ENCODE measurements at regions not wholly inside any gene's neighbourhood (a gene's known extent, or its start where the extent isn't known, plus 50 kb on each side); places are given as distances from the start of the nearest gene placed in this dataset.
"Not testable (repeated sequence)": the region's sequence is repeated elsewhere in the genome, so short reads cannot be mapped to it uniquely, and the experiment has no call there.

DNA sequence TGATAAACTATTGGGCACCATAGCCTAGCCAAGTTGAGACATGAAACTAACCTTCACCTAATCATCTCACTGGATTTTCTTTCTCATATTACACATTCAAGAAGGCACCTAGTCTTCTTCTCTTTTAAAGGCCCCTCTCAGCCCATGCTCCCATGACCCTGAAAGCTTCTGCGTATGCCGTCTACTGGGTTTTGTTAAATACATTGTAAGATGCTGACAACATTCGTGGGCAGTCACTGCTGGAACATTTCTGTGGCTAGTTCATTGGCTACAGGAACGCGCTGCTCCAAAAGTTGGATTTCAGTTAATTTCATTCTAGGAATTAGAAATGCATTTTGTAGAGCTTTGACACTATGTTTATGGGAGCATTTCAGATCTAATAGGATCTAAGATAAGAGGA, 52.3 kb upstream of the CHD2 start:
- Mint-ChIP-seq H3K4me1 (peaks cover 74% of the 10 kb centered on the region), H3K27me3 (no peaks in the 10 kb centered on the region), H3K27ac (peak overlapping the region; percentile 49)

GRCh38 chr15:92848464-92848851, 51.7 kb upstream of the CHD2 start:
- Mint-ChIP-seq H3K36me3 (no peaks in the 10 kb centered on the region), H3K4me3 (no peak overlapping the region), H3K9me3 (no peaks in the 10 kb centered on the region), H3K27me3 (no peaks in the 10 kb centered on the region), H3K27ac (peak overlapping the region; percentile 49), H3K4me1 (peaks cover 76% of the 10 kb centered on the region)

More for the DNA sequence above, 52.3 kb upstream of the CHD2 start:
- H3K36me3 Mint-ChIP-seq, result no peaks in the 10 kb centered on the region
- H3K4me3 Mint-ChIP-seq, result no peak overlapping the region
- H3K9me3 Mint-ChIP-seq, result no peaks in the 10 kb centered on the region

DNA sequence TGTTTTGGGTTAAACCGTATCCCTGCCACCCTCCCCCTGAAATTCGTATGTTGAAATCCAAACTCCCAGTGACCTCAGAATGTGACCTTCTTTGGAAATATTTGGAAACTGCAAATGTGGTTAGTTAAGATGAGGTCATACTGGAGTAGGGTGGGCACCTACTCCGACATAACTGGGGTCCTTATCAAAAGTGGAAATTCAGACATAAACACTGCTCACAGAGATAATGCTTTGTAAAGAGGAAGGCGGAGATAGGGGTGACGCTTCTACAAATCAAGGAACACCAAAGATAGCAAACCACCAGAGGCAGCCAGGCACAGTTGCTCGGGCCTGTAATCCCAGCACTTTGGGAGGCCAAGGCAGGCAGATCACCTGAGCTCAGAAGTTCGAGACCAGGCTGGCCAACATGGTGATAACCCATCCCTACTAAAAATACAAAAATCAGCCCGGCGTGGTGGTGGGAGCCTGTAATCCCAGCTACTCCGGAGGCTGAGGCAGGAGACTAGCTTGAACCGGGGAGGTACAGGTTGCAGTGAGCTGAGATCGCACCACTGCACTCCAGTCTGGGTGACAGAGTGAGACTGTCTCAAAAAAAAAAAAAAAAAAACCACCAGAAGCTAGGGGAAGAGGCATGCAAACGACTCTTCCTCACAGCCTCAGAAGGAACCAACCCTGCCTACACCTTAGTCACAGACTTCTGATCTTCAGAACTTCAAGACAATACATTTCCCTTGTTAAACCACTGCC, 51.1 kb upstream of the CHD2 start:
- no peaks in the 10 kb centered on the region for H3K36me3 Mint-ChIP-seq
- peaks cover 74% of the 10 kb centered on the region for H3K4me1 Mint-ChIP-seq
- H3K9me3 Mint-ChIP-seq, result no peaks in the 10 kb centered on the region
- peak overlapping the region; percentile 3 for H3K4me3 Mint-ChIP-seq
- H3K27me3 Mint-ChIP-seq, result no peaks in the 10 kb centered on the region
- H3K27ac Mint-ChIP-seq, result peak overlapping the region; percentile 85

GRCh38 chr15:92850218-92850617, 49.9 kb upstream of the CHD2 start:
- H3K4me3 Mint-ChIP-seq, H3K36me3 Mint-ChIP-seq, H3K9me3 Mint-ChIP-seq, H3K27me3 Mint-ChIP-seq: not testable (repeated sequence)
- peak overlapping the region; percentile 85 for H3K27ac Mint-ChIP-seq
- peaks cover 65% of the 10 kb centered on the region for H3K4me1 Mint-ChIP-seq

All from activated naive CD4-positive, alpha-beta T cell treated with anti-CD3 and anti-CD28 coated beads, Interleukin-2, amount 50 U/mL, for 24 hours (primary cell).